GM18508 (cell line): ENCODE measurements at regions not wholly inside any gene's neighbourhood (a gene's known extent, or its start where the extent isn't known, plus 50 kb on each side); places are given as distances from the start of the nearest gene placed in this dataset.

ENCODE experiments used
- ATAC-seq: cut with Tn5 transposase; IDR thresholded peaks from one replicate; pipeline ENCODE4 v1.9.1; 2021; ENCODE audit warnings: moderate number of reproducible peaks; ENCODE audit not compliant: insufficient read depth, unreplicated experiment

GRCh38 chr3:144286235-144286910 lies 314.8 kb downstream of the DIPK2A start:
- ATAC-seq: no peak

GRCh38 chr3:144287001-144287400 lies 315.4 kb downstream of the DIPK2A start:
- no peak for ATAC-seq

- ATAC-seq: no peak
Measured at GRCh38 chr3:144289057-144289456, 317.4 kb downstream of the DIPK2A start.

DNA sequence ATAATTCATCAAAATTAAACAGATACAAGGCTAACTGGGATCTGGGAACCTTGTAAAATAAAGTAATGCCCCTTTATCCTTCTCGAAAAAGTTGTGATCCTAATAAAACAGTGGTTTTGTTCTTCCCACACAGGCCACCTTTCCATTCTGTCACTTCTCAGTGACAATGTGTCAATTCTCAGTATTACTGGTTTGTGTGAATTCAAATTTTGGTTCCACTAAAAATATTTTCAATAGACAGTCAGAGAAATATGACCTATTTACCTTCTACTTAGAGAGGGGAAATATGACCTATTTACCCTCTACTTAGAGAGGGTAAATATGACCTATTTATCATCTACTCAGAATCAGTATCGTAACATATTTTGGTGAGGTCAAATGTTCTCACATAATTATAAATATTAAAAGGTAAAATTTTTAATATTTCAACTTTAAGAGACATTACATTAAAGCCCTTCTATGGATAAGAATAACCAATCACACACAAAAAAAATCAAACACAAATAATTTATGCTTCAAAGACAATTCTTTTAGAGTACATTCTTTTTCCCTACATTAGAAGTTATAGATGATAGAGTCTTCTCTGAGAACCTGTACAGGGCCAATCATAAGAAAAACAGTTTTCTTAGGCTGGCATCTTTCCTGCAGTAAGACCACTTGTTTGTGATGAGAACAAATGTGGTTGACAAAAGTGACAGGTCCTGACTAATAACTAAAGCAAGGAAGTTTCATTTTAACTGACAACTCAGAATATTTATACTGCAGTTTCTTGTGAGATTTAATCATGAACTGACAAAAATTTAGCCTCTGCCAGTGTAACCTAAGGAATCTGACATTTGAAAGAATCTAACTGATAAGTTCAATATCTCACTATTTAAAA lies 323.3 kb downstream of the DIPK2A start:
- ATAC-seq: peak; percentile 87

DNA sequence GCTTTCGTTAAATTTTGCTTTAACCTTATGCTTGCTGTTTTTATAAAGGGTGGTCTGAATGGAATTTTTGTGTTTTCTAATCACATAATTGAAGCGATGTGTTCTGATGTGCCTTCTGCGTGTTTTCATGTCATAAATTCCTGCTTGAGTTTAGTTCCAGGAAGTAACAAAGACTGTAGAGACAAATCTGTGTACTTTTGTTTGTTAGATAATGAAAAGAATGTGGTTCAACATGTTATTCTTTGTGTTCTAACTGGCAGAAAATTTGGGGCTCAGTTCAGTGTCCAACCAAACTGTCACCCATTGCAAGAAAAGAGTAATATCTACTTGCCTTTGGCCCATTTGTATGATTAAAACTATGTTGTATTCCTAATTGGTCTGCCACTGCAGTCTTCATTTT lies 324.0 kb downstream of the DIPK2A start:
- no peak for ATAC-seq

DNA sequence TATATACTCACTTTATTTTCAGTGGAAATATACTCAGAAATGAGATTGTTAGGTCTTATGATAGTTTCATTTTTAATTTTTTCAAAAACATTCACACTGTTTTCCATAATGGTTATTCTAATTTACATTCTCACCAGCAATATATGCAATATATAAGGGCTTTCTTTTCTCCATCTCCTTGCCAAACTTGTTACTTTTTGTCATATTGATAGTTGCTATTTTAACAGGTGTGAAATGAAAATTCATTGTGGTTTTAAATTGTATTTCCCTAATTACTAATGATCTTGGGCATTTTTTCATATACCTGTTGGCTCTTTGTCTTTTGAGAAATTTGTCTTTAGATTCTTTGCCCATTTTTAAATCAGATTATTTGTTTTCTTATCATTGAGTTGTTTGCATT lies 325.2 kb downstream of the DIPK2A start:
- ATAC-seq: no peak

DNA sequence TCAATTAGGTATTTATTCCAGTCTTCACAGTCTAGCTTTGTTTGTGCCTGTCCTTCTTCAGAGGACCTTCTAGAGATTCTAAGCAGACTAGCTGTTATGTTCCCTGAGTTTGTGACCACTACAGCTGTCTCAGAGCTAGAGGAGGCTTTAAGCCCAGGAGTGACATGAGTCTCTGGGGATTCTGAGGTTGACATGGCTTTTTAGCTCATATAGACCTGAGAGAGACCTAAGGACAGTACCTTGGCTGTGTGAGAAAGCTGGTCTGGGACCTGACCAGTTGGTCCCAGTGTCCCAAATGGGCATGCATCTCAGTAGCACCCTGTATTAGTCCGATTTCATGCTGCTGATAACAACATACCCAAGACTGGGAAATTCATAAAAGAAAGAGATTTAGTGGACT lies 330.2 kb downstream of the DIPK2A start:
- no peak for ATAC-seq

DNA sequence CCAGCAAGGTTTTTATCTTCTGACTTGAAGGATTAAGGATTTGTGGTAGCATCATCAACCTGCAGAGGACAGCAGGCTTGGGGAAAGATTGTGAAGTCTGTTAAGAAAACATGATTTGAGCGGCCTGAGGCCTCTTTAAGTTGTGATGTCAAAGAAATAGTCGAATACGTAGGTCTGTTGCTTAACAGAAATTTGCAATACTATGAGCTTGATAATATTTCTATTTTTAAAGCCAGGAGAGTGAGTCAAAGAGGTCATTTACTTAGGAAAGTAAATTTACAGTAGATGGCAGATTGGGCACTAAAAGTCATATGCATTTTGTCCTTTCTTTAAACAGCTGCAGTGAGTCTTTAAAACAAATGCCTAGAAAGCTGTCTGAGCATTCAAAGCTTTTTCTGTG lies 336.3 kb downstream of the DIPK2A start:
- ATAC-seq: no peak

GRCh38 chr3:144308396-144308795 lies 336.8 kb downstream of the DIPK2A start:
- no peak for ATAC-seq

GRCh38 chr3:144312702-144313101 lies 341.1 kb downstream of the DIPK2A start:
- ATAC-seq: no peak

GRCh38 chr3:144314946-144315345 lies 343.3 kb downstream of the DIPK2A start:
- ATAC-seq: no peak

DNA sequence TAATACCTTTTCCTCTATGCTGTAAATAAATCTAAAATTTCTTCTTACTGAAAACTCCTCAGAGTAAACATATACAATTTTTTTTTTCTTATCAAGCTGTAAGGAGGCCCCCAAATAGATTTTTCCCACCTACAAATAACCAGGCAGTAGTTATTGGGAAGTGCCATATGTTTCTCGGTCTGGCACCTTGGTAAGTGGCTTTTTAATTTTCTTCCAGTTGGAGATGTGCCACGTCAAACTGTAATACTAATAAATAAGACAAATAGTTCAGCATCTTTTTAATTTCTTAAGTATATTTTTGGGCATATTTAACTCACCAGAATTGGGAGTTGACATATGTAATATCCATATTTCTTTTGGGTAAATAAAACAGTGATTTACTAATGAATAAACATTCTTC lies 346.3 kb downstream of the DIPK2A start:
- ATAC-seq: no peak

DNA sequence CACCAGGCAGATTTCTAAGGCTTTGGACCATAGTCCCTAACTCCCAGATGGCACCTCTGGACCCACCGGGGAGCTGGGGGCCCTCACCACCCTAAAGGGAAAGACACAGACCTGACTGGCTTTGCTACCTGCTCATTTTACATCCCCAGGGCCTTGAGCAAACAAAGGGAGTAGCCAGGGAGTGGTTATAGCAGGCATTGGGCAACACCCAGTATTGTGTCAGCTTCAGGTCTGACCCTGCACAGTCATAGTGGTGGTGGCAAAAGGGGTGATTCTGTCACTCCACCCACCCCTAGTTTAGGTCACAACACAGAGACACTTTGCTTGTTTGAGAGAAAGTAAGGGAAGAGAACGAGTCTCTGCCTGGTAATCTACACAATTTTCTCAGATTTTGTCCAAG lies 352.5 kb downstream of the DIPK2A start:
- ATAC-seq: no peak

GRCh38 chr3:144332868-144333267 lies 361.2 kb downstream of the DIPK2A start:
- no peak for ATAC-seq

DNA sequence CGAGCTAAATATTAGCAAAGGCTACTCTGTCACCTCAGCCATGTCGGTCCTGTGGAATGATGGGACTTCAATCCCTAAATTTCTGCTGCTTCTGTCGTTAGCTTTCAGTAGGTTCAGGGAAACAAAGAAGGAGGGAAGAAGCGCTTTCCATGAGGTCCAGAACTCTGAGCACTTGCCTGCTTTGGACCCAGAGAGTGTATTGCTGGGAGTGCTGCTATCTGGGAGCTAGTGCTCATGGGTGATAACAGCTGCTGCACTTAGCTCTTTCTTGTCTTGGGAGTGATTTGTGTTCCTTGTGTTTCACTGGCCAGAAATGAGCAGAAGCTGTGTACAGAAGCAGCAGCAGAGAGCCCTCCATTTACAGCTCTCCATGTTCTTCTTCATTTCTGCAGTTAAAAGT lies 369.8 kb downstream of the DIPK2A start:
- no peak for ATAC-seq

DNA sequence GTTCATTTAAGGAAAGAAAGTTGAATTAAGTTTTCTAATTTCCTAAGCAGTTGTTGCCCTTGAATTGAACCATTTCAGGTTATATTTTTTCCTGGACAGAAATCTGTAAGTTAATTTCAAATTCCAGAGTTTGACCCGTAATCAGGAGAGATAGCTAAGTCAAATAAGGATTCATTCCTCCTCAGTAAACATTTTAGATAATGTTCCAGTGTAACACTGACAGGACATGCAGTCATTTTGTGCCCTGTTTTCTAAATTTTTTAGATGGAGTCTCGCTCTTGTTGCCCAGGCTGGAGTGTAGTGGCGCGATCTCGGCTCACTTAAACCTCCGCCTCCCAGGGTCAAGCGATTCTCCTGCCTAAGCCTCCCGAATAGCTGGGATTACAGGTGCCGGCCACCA lies 371.7 kb downstream of the DIPK2A start:
- ATAC-seq: no peak

DNA sequence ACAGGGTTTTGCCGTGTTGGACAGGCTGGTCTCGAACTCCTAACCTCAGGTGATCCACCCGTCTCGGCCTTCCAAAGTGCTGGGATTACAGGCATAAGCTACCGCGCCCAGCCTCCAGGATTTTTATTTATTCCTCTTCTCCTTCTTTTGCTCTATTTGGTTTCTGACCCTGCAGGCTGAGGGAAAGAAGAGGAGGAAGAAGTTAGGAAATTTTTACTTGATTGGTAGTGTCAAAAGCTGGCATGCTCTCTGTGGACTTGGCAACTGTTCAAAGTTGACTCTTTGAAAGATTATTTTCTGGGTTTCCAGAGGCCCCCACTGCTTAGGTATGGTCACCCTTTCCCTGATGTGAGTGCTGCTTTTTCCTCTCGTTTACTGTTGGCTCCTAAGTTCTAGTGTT lies 372.2 kb downstream of the DIPK2A start:
- no peak for ATAC-seq

GRCh38 chr3:144344925-144345548 lies 373.4 kb downstream of the DIPK2A start:
- ATAC-seq: no peak

GRCh38 chr3:144350125-144350524 lies 378.5 kb downstream of the DIPK2A start:
- ATAC-seq: no peak

GRCh38 chr3:144351011-144351410 lies 379.4 kb downstream of the DIPK2A start:
- ATAC-seq: no peak

GRCh38 chr3:144351773-144352365 lies 380.2 kb downstream of the DIPK2A start:
- no peak for ATAC-seq
